ENCODE measurements at regions not wholly inside any gene's neighbourhood (a gene's known extent, or its start where the extent isn't known, plus 50 kb on each side); places are given as distances from the start of the nearest gene placed in this dataset.

- no peak for TF ChIP-seq CTCF (IDR thresholded peaks at IDR 0.05; ENCODE audit: poor library complexity, severe bottlenecking)
- no peak for TF ChIP-seq RAD21 (conservative IDR thresholded peaks at IDR 0.05)
- no peak for TF ChIP-seq POLR2AphosphoS5 (IDR thresholded peaks at IDR 0.05)
- TF ChIP-seq REST (IDR thresholded peaks at IDR 0.05; ENCODE audit: borderline replicate concordance) = no peak
- TF ChIP-seq SMC3 (conservative IDR thresholded peaks at IDR 0.05; ENCODE audit: poor library complexity) = no peak
Measured at GRCh38 chr14:40733206-40733605, 873.5 kb upstream of the LRFN5 start.

Measured in neural cell (in vitro differentiated cells).